GM23338 (cell line): ENCODE measurements at regions not wholly inside any gene's neighbourhood (a gene's known extent, or its start where the extent isn't known, plus 50 kb on each side); places are given as distances from the start of the nearest gene placed in this dataset.

Experiments
- ATAC-seq: fragments of 200-7000 bp; cut with Tn5 transposase; 3 replicates; pipeline ENCODE4 v1.9.1; 2020
- DNase-seq: peaks from one replicate; pipeline ENCODE4 v3.0.0-alpha.2; 2015; ENCODE audit warnings: low spot score
- H2AFZ ChIP-seq: fragments of 200-600 bp; sonication (generic); 2 replicates; pipeline ENCODE4 v1.8.0; 2016; ENCODE audit warnings: antibody characterized with exemption, mild to moderate bottlenecking, moderate library complexity
- H3F3A ChIP-seq: fragments of 200-600 bp; sonication (generic); replicated peaks from 2 replicates; pipeline ENCODE4 v1.8.0; 2017; ENCODE audit warnings: antibody characterized with exemption, mixed run types, low read depth
- H3K27ac ChIP-seq: fragments of 200-600 bp; sonication (generic); 2 replicates; pipeline ENCODE4 v1.6.1; 2016; ENCODE audit warnings: low read depth
- H3K27me3 ChIP-seq: fragments of 200-600 bp; sonication (generic); 2 replicates; pipeline ENCODE4 v1.8.0; 2016; ENCODE audit warnings: mild to moderate bottlenecking, mixed run types, moderate library complexity; ENCODE audit not compliant: insufficient read depth
- H3K36me3 ChIP-seq: fragments of 200-600 bp; sonication (generic); 2 replicates; pipeline ENCODE4 v1.8.0; 2016; ENCODE audit warnings: mild to moderate bottlenecking; ENCODE audit not compliant: insufficient read depth
- H3K4me1 ChIP-seq: fragments of 200-600 bp; sonication (generic); 2 replicates; pipeline ENCODE4 v1.8.0; 2016; ENCODE audit warnings: mild to moderate bottlenecking, moderate library complexity; ENCODE audit not compliant: insufficient read depth
- H3K4me2 ChIP-seq: fragments of 200-600 bp; sonication (generic); 2 replicates; pipeline ENCODE4 v1.7.1; 2017; ENCODE audit warnings: mixed run types
- H3K4me3 ChIP-seq: fragments of 200-600 bp; sonication (generic); 2 replicates; pipeline ENCODE4 v1.6.1; 2016; ENCODE audit warnings: mixed run types
- H3K79me2 ChIP-seq: fragments of 200-600 bp; sonication (generic); replicated peaks from 2 replicates; pipeline ENCODE4 v1.8.0; 2017; ENCODE audit warnings: mild to moderate bottlenecking; ENCODE audit not compliant: insufficient read depth
- H3K9me2 ChIP-seq: fragments of 200-600 bp; sonication (generic); 2 replicates; pipeline ENCODE4 v1.8.0; 2017; ENCODE audit not compliant: insufficient read depth
- H4K20me1 ChIP-seq: fragments of 200-600 bp; sonication (generic); replicated peaks from 2 replicates; pipeline ENCODE4 v1.8.0; 2017; ENCODE audit warnings: mild to moderate bottlenecking; ENCODE audit not compliant: insufficient read depth
- H3K27ac Mint-ChIP-seq: 2 replicates; pipeline ENCODE4 v1.8.0; 2020; ENCODE audit warnings: inconsistent platforms, mild to moderate bottlenecking, moderate library complexity, mixed read lengths
- H3K27me3 Mint-ChIP-seq: 3 replicates; pipeline ENCODE4 v1.8.0; 2022; ENCODE audit warnings: low read depth, mild to moderate bottlenecking, moderate library complexity, mixed read lengths, inconsistent platforms; ENCODE audit not compliant: insufficient read depth, poor library complexity
- H3K36me3 Mint-ChIP-seq: 3 replicates; pipeline ENCODE4 v1.8.0; 2021; ENCODE audit warnings: low read depth, mild to moderate bottlenecking, inconsistent platforms, moderate library complexity, mixed read lengths
- H3K4me1 Mint-ChIP-seq: 3 replicates; pipeline ENCODE4 v1.8.0; 2020; ENCODE audit warnings: mild to moderate bottlenecking, inconsistent platforms, mixed read lengths
- H3K4me3 Mint-ChIP-seq: 3 replicates; pipeline ENCODE4 v1.8.0; 2021; ENCODE audit warnings: moderate library complexity, mild to moderate bottlenecking, inconsistent platforms, mixed read lengths
- H3K9me3 Mint-ChIP-seq: 3 replicates; pipeline ENCODE4 v1.8.0; 2020; ENCODE audit warnings: moderate library complexity, mild to moderate bottlenecking, inconsistent platforms, mixed read lengths
- CREB1 ChIP-seq: fragments of 250-450 bp; sonication (Bioruptor Pico); IDR thresholded peaks from 2 replicates; pipeline ENCODE4 v1.5.0; 2020; ENCODE audit warnings: low read depth, mild to moderate bottlenecking, moderate library complexity
- CTCF ChIP-seq, 2 experiments: fragments of 200-600 bp in 1 of 2; sonication (generic) in 1 of 2; conservative IDR thresholded peaks; 2 replicates each; pipeline versions ENCODE4 v1.5.1 to v1.6.1; 2016 to 2017; ENCODE audit warnings: antibody characterized with exemption in 2 of 2, low read depth in 2 of 2, mild to moderate bottlenecking in 2 of 2, moderate library complexity in 1 of 2
- EZH2 ChIP-seq: fragments of 200-600 bp; sonication (generic); IDR thresholded peaks from one replicate; pipeline ENCODE4 v1.8.0; 2017; ENCODE audit warnings: antibody characterized with exemption, mild to moderate bottlenecking, low read depth; ENCODE audit not compliant: unreplicated experiment
- EZH2phosphoT487 ChIP-seq: fragments of 200-600 bp; sonication (generic); IDR thresholded peaks from one replicate; pipeline ENCODE4 v1.8.1; 2018; ENCODE audit warnings: antibody characterized with exemption; ENCODE audit not compliant: unreplicated experiment
- NANOG ChIP-seq: IDR thresholded peaks from 2 replicates; pipeline ENCODE4 v1.6.1; 2016; ENCODE audit warnings: antibody characterized with exemption, borderline replicate concordance
- REST ChIP-seq: IDR thresholded peaks from one replicate; pipeline ENCODE4 v1.6.1; 2018; ENCODE audit warnings: antibody characterized with exemption; ENCODE audit not compliant: unreplicated experiment
- STAT1 ChIP-seq: IDR thresholded peaks from one replicate; pipeline ENCODE4 v1.6.1; 2016; ENCODE audit warnings: antibody characterized with exemption; ENCODE audit not compliant: unreplicated experiment
- ZNF114 ChIP-seq: fragments of 250-450 bp; sonication (Bioruptor Pico); IDR thresholded peaks from 2 replicates; pipeline ENCODE4 v1.5.0; 2020; ENCODE audit warnings: mild to moderate bottlenecking, moderate library complexity
- ZNF331 ChIP-seq: fragments of 250-450 bp; sonication (Bioruptor Pico); IDR thresholded peaks from 2 replicates; pipeline ENCODE4 v1.5.0; 2020; ENCODE audit warnings: low read depth, mild to moderate bottlenecking, moderate library complexity

DNA sequence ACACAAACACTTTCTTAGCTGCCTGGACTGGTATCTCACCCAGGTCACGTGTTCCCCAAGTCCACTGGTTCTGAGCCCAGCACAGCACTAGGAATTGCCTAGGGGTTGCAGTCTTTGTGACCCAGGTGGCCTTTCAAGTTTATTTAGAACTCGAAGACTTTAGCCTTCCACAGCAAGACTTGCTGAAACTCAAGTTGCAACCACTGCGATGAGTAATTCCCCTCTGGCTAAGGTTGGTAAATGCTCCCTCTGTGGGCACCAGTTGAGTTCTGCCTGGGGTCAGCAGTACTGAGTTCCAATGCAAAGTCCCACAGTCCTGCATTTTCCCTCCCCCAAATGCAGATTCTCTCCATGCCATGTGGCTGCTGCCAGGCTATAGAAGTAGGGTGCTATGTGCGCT lies 77.6 kb upstream of the MOCS1 start:
- no peak overlapping the region for H3K27ac ChIP-seq
- no peaks in the 10 kb centered on the region for H3K4me1 ChIP-seq
- Mint-ChIP-seq H3K27ac (no peak overlapping the region), H3K36me3 (no peaks in the 10 kb centered on the region), H3K27me3 (no peaks in the 10 kb centered on the region), H3K4me3 (no peak overlapping the region), H3K9me3 (peaks cover 5% of the 10 kb centered on the region; the same call in 2 of the 3 replicates), H3K4me1 (no peaks in the 10 kb centered on the region; the same call in 2 of the 3 replicates)
- H3K36me3 ChIP-seq, result no peaks in the 10 kb centered on the region
- DNase-seq (peak; percentile 33), ATAC-seq (peak; percentile 75)
- H3K79me2 ChIP-seq, result no peaks in the 10 kb centered on the region
- no peak overlapping the region for H3K4me3 ChIP-seq
- no peaks in the 10 kb centered on the region for H4K20me1 ChIP-seq
- no peak overlapping the region for H3K4me2 ChIP-seq
- H2AFZ ChIP-seq, result peak overlapping the region; percentile 67
- H3K27me3 ChIP-seq, result no peaks in the 10 kb centered on the region
- H3F3A ChIP-seq, result no peaks in the 10 kb centered on the region
- H3K9me2 ChIP-seq, result no peaks in the 10 kb centered on the region
- TF ChIP-seq CREB1 (no peak), REST (no peak), ZNF331 (CRISPR knock-in tag) (no peak), NANOG (no peak), CTCF (conservative IDR thresholded peaks at IDR 0.05; ENCODE audit: low read depth in 2 of 2) (no peak), ZNF114 (no peak), EZH2phosphoT487 (no peak)

DNA sequence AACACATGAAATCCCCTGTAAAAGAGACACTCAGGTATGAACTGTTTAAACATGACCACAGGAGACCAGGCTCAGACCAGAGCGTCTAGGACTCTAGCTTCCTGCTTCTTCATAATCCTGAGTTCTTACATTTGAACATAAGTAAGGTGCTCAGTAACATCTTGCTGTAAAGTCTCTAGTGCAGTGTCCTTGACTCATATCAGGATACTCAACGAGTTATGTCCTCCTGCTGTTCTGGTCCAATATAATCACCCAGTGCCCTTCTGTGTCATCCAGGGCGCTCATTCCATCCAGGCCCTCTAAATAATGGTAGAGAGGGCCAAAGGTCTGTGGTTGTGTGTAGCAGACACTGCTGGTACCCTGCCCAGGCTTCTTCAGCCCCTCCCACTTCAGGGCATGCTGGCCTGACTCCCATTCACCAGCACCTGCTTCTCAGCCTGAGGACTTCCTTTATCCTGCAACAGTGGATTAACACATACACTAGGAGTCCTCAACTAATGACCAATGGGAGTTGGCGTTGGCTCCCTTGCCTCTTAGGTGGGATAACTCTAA lies 66.8 kb upstream of the MOCS1 start:
- peaks cover 51% of the 10 kb centered on the region for H3K9me3 Mint-ChIP-seq
- peaks cover 27% of the 10 kb centered on the region for H3K36me3 Mint-ChIP-seq
- no peaks in the 10 kb centered on the region for H4K20me1 ChIP-seq
- H3K79me2 ChIP-seq, result no peaks in the 10 kb centered on the region
- DNase-seq, result no peak
- no peak overlapping the region for H3K4me3 ChIP-seq
- H3K27me3 Mint-ChIP-seq, result no peaks in the 10 kb centered on the region
- H3K4me1 Mint-ChIP-seq, result no peaks in the 10 kb centered on the region
- 0 out of 2 replicates have a peak, but pooled peaks cover 5% of the 10 kb centered on the region for H3K9me2 ChIP-seq
- no peaks in the 10 kb centered on the region for H3K4me1 ChIP-seq
- no peaks in the 10 kb centered on the region; the same call in 1 of the 2 replicates for H3K36me3 ChIP-seq
- H3K4me3 Mint-ChIP-seq, result no peak overlapping the region
- no peak for ATAC-seq
- no peaks in the 10 kb centered on the region for H3K27me3 ChIP-seq
- no peak overlapping the region for H3K4me2 ChIP-seq
- H3K27ac Mint-ChIP-seq, result no peak overlapping the region
- H3K27ac ChIP-seq, result no peak overlapping the region
- no peaks in the 10 kb centered on the region for H3F3A ChIP-seq
- no peak overlapping the region for H2AFZ ChIP-seq
- TF ChIP-seq NANOG (no peak), EZH2phosphoT487 (no peak), STAT1 (no peak), EZH2 (no peak), CTCF (conservative IDR thresholded peaks at IDR 0.05; ENCODE audit: low read depth in 2 of 2) (no peak), ZNF114 (no peak)
